IMR-90 (cell line): ENCODE measurements at regions not wholly inside any gene's neighbourhood (a gene's known extent, or its start where the extent isn't known, plus 50 kb on each side); places are given as distances from the start of the nearest gene placed in this dataset.

Experiments
- ATAC-seq: fragments of 200-7000 bp; cut with Tn5 transposase; 2 replicates; pipeline ENCODE4 v1.9.1; 2020; ENCODE audit warnings: low read depth, mild to moderate bottlenecking, moderate library complexity
- BruUV-seq: library from RNA; stranded (reverse); fragments of 400-500 nt; replicated peaks from 2 replicates; lab custom pipeline; 2021; lab: Mats Ljungman, UMichigan
- CTCF ChIA-PET: fragments of 300-600 bp; formaldehyde crosslinking; extraction: SDS; loops from one replicate; lab custom pipeline; 2021; ENCODE audit warnings: antibody characterized with exemption; lab: Yijun Ruan, JAX
- POLR2A ChIA-PET: fragments of 300-600 bp; sonication (Branson Sonifier 250); formaldehyde crosslinking; loops from one replicate; lab custom pipeline; 2022; ENCODE audit warnings: antibody characterized with exemption; ENCODE audit not compliant: unreplicated experiment; lab: Charles Lee
- DNase-seq: peaks from one replicate; pipeline ENCODE4 v3.0.0; 2013
- H2AFZ ChIP-seq: replicated peaks from 2 replicates; pipeline ENCODE3; 2013; ENCODE audit warnings: low read length, mild to moderate bottlenecking; ENCODE audit not compliant: poor library complexity
- H2AK5ac ChIP-seq: 2 replicates; pipeline ENCODE4 v1.6.1; 2013; ENCODE audit warnings: low read depth, low read length, inconsistent platforms
- H2AK9ac ChIP-seq: replicated peaks from 2 replicates; pipeline ENCODE3; 2013; ENCODE audit warnings: mild to moderate bottlenecking, low read depth, low read length, moderate library complexity; ENCODE audit not compliant: poor library complexity
- H2BK120ac ChIP-seq: 2 replicates; pipeline ENCODE4 v1.6.1; 2013; ENCODE audit warnings: low read depth, low read length, inconsistent platforms
- H2BK15ac ChIP-seq: 3 replicates; pipeline ENCODE4 v1.6.1; 2013; ENCODE audit warnings: low read depth, low read length, inconsistent platforms
- H2BK20ac ChIP-seq: 2 replicates; pipeline ENCODE4 v1.6.1; 2013; ENCODE audit warnings: low read depth, mild to moderate bottlenecking, inconsistent platforms, low read length, moderate library complexity
- H2BK5ac ChIP-seq: 2 replicates; pipeline ENCODE4 v1.6.1; 2013; ENCODE audit warnings: mild to moderate bottlenecking, low read depth, low read length, inconsistent platforms; ENCODE audit not compliant: poor library complexity, severe bottlenecking
- H3K14ac ChIP-seq: replicated peaks from 2 replicates; pipeline ENCODE4 v1.6.1; 2013; ENCODE audit warnings: low read depth, low read length, inconsistent platforms
- H3K18ac ChIP-seq: 2 replicates; pipeline ENCODE4 v1.6.1; 2013; ENCODE audit warnings: low read depth, low read length, control low read depth
- H3K23ac ChIP-seq: 2 replicates; pipeline ENCODE4 v1.6.1; 2013; ENCODE audit warnings: low read depth, low read length, inconsistent platforms
- H3K27ac ChIP-seq: 2 replicates; pipeline ENCODE4 v1.5.1; 2013; ENCODE audit warnings: mild to moderate bottlenecking, control low read depth, low read length; ENCODE audit not compliant: insufficient read depth
- H3K27me3 ChIP-seq: 2 replicates; pipeline ENCODE4 v1.6.1; 2013; ENCODE audit warnings: low read length; ENCODE audit not compliant: control insufficient read depth, insufficient read depth
- H3K36me3 ChIP-seq: 2 replicates; pipeline ENCODE4 v1.6.1; 2013; ENCODE audit warnings: low read length, mixed read lengths; ENCODE audit not compliant: control insufficient read depth, insufficient read depth
- H3K4ac ChIP-seq: 2 replicates; pipeline ENCODE4 v1.6.1; 2013; ENCODE audit warnings: low read depth, low read length, inconsistent platforms
- H3K4me1 ChIP-seq: 2 replicates; pipeline ENCODE4 v1.6.1; 2013; ENCODE audit warnings: low read length, mixed read lengths; ENCODE audit not compliant: control insufficient read depth, insufficient read depth
- H3K4me2 ChIP-seq: 2 replicates; pipeline ENCODE4 v1.6.1; 2013; ENCODE audit warnings: low read depth, mild to moderate bottlenecking, control low read depth, low read length, moderate library complexity
- H3K4me3 ChIP-seq: 2 replicates; pipeline ENCODE4 v1.5.1; 2013; ENCODE audit warnings: low read depth, mild to moderate bottlenecking, control low read depth, low read length, moderate library complexity; ENCODE audit not compliant: insufficient read depth
- H3K56ac ChIP-seq: 2 replicates; pipeline ENCODE4 v1.6.1; 2013; ENCODE audit warnings: low read length, inconsistent platforms; ENCODE audit not compliant: insufficient read depth; ENCODE audit errors: extremely low read depth
- H3K79me1 ChIP-seq, 2 experiments: 2 replicates each; pipeline ENCODE4 v1.6.1; 2013; ENCODE audit warnings: low read length in 2 of 2, inconsistent platforms in 1 of 2, low read depth in 1 of 2
- H3K9ac ChIP-seq: 2 replicates; pipeline ENCODE4 v1.6.1; 2013; ENCODE audit warnings: low read depth, low read length, control low read depth
- H3K9me1 ChIP-seq: 2 replicates; pipeline ENCODE4 v1.6.1; 2013; ENCODE audit warnings: low read length, inconsistent platforms; ENCODE audit not compliant: insufficient read depth
- H3K9me3 ChIP-seq: 2 replicates; pipeline ENCODE4 v1.6.1; 2013; ENCODE audit warnings: low read length; ENCODE audit not compliant: control insufficient read depth, insufficient read depth
- H4K20me1 ChIP-seq: 2 replicates; pipeline ENCODE4 v1.6.1; 2013; ENCODE audit warnings: low read length, inconsistent platforms; ENCODE audit not compliant: insufficient read depth
- H4K5ac ChIP-seq: 2 replicates; pipeline ENCODE4 v1.6.1; 2013; ENCODE audit warnings: mild to moderate bottlenecking, low read depth, low read length, control low read depth
- H4K8ac ChIP-seq, 2 experiments: 2 replicates each; pipeline ENCODE4 v1.6.1; 2013; ENCODE audit warnings: low read depth in 2 of 2, low read length in 2 of 2, control low read depth in 1 of 2, inconsistent platforms in 1 of 2
- H4K91ac ChIP-seq: 2 replicates; pipeline ENCODE4 v1.6.1; 2013; ENCODE audit warnings: low read depth, low read length, inconsistent platforms; ENCODE audit not compliant: insufficient read depth
- BHLHE40 ChIP-seq: fragments of 150-350 bp; IDR thresholded peaks from 2 replicates; pipeline ENCODE4 v1.6.1; 2016; ENCODE audit warnings: mild to moderate bottlenecking, low read depth, low read length
- CTCF ChIP-seq: conservative IDR thresholded peaks from 2 replicates; pipeline ENCODE4 v1.5.1; 2012; ENCODE audit warnings: mild to moderate bottlenecking, low read depth, low read length, improper control_type of control experiment
- MAZ ChIP-seq: IDR thresholded peaks from 2 replicates; pipeline ENCODE4 v1.6.1; 2012; ENCODE audit warnings: low read depth, mild to moderate bottlenecking, low read length, improper control_type of control experiment, moderate library complexity, borderline replicate concordance
- RAD21 ChIP-seq: IDR thresholded peaks from 2 replicates; pipeline ENCODE4 v1.6.1; 2012; ENCODE audit warnings: low read length, improper control_type of control experiment
- SMC3 ChIP-seq: fragments of 150-350 bp; IDR thresholded peaks from 2 replicates; pipeline ENCODE4 v1.6.1; 2016; ENCODE audit warnings: low read depth, mild to moderate bottlenecking, antibody characterized with exemption, low read length, moderate library complexity
- WGBS, 2 experiments: methylation state at CpG; one replicate each; pipeline versions ENCODE4 v1.1.5 to v1.1.7; 2013; ENCODE audit warnings: missing lambda C conversion rate in 2 of 2; ENCODE audit not compliant: insufficient read length in 1 of 2; ENCODE audit errors: extremely low coverage in 2 of 2; 5-methylcytosine and 5-hydroxymethylcytosine counted together
- dilution Hi-C: fragments of 300-500 bp; cut with HindIII; formaldehyde crosslinking; loops from one replicate; pipeline ENCODE4 v1.14.3; 2018; ENCODE audit warnings: low sequenced_read_pairs; ENCODE audit not compliant: unreplicated experiment
- in situ Hi-C: fragments of 300-500 bp; cut with MboI; formaldehyde crosslinking; loops from 3 replicates; pipeline ENCODE4 v1.14.3; 2019; ENCODE audit warnings: low sequenced_read_pairs, inconsistent platforms, mixed read lengths
- intact Hi-C: fragments of 100-400 bp; cut with micrococcal nuclease; formaldehyde crosslinking; loops from 2 replicates; pipeline ENCODE4 v1.10.0; 2022
- TF ChIP-seq, protein P1 (sequence below): fragments of 150-350 bp; IDR thresholded peaks from 2 replicates; pipeline ENCODE4 v1.6.1; 2017; ENCODE audit warnings: mild to moderate bottlenecking, antibody characterized with exemption, low read length, low read depth

GRCh38 chr10:25747084-25747483 is 186.9 kb upstream of the MYO3A start:
- Histone ChIP-seq H2BK5ac (no peak overlapping the region), H3K23ac (no peak overlapping the region), H4K5ac (no peak overlapping the region), H3K27me3 (no peaks in the 10 kb centered on the region), H2BK120ac (no peak overlapping the region), H3K14ac (no peak overlapping the region), H4K20me1 (no peaks in the 10 kb centered on the region), H3K36me3 (no peaks in the 10 kb centered on the region), H3K4me1 (no peaks in the 10 kb centered on the region), H3K9me3 (no peaks in the 10 kb centered on the region; the same call in 1 of the 2 replicates), H3K18ac (no peak overlapping the region), H3K9me1 (no peaks in the 10 kb centered on the region), H3K56ac (no peak overlapping the region), H2AK9ac (no peak overlapping the region), H3K79me1 (no peaks in the 10 kb centered on the region), H2BK15ac (no peak overlapping the region), H3K4me3 (no peak overlapping the region), H2BK20ac (no peak overlapping the region), H3K4ac (no peak overlapping the region), H3K27ac (no peak overlapping the region), H4K91ac (no peak overlapping the region), H3K4me2 (no peak overlapping the region), H2AFZ (no peak overlapping the region), H2AK5ac (no peak overlapping the region), H3K9ac (no peak overlapping the region), H4K8ac (no peak overlapping the region)
- TF ChIP-seq SMC3 (no peak), MAZ (no peak), CTCF (no peak), BHLHE40 (no peak), RAD21 (no peak)
- TF ChIP-seq, protein P1, sequence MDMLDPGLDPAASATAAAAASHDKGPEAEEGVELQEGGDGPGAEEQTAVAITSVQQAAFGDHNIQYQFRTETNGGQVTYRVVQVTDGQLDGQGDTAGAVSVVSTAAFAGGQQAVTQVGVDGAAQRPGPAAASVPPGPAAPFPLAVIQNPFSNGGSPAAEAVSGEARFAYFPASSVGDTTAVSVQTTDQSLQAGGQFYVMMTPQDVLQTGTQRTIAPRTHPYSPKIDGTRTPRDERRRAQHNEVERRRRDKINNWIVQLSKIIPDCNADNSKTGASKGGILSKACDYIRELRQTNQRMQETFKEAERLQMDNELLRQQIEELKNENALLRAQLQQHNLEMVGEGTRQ: no peak
- intact Hi-C loops: no loop called here
- no CpG with 5 or more reads among the region's 2 CpGs for WGBS, 2 experiments
- CTCF ChIA-PET: no interaction called here
- no peak for DNase-seq
- no TSS peak for BruUV-seq
- dilution Hi-C loops: no loop called here
- no peak for ATAC-seq
- POLR2A ChIA-PET: no interaction called here
- in situ Hi-C loops: no loop called here
